DND-41 (cell line): ENCODE measurements at regions not wholly inside any gene's neighbourhood (a gene's known extent, or its start where the extent isn't known, plus 50 kb on each side); places are given as distances from the start of the nearest gene placed in this dataset.

Source experiments
- ATAC-seq: fragments of 200-7000 bp; cut with Tn5 transposase; 3 replicates; pipeline ENCODE4 v1.9.1; 2021; ENCODE audit warnings: low read depth; ENCODE audit not compliant: insufficient read depth
- DNase-seq: peaks from one replicate; pipeline ENCODE4 v3.0.0-alpha.2; 2020
- H2AFZ ChIP-seq: 2 replicates; pipeline ENCODE4 v1.6.0; 2012; ENCODE audit warnings: low read depth, low read length
- H3K27ac ChIP-seq: 2 replicates; pipeline ENCODE4 v1.5.1; 2012; ENCODE audit warnings: low read length, inconsistent platforms
- H3K27me3 ChIP-seq: fragments of 200-600 bp; sonication (generic); 2 replicates; pipeline ENCODE4 v1.6.0; 2012; ENCODE audit warnings: low read length, mild to moderate bottlenecking, inconsistent platforms; ENCODE audit not compliant: insufficient read depth, poor library complexity
- H3K36me3 ChIP-seq: 2 replicates; pipeline ENCODE4 v1.5.1; 2012; ENCODE audit warnings: low read length, inconsistent platforms; ENCODE audit not compliant: insufficient read depth
- H3K4me1 ChIP-seq: 2 replicates; pipeline ENCODE4 v1.5.1; 2012; ENCODE audit warnings: mild to moderate bottlenecking, low read length; ENCODE audit not compliant: insufficient read depth
- H3K4me2 ChIP-seq: 2 replicates; pipeline ENCODE4 v1.6.0; 2012; ENCODE audit warnings: mild to moderate bottlenecking, moderate library complexity, low read length, inconsistent platforms; ENCODE audit not compliant: insufficient read depth
- H3K4me3 ChIP-seq, 2 experiments: fragments of 200-600 bp in 1 of 2; shearing (Covaris generic) in 1 of 2; 2 replicates each; pipeline ENCODE4 v1.5.1; 2012 to 2016; ENCODE audit warnings: inconsistent platforms in 2 of 2, low read length in 2 of 2, mild to moderate bottlenecking in 2 of 2, low read depth in 1 of 2, moderate library complexity in 1 of 2
- H3K79me2 ChIP-seq: 2 replicates; pipeline ENCODE4 v1.6.0; 2012; ENCODE audit warnings: low read length, inconsistent platforms; ENCODE audit not compliant: insufficient read depth
- H3K9ac ChIP-seq: 2 replicates; pipeline ENCODE4 v1.6.0; 2012; ENCODE audit warnings: low read depth, mild to moderate bottlenecking, inconsistent platforms, low read length, moderate library complexity
- H3K9me3 ChIP-seq: 2 replicates; pipeline ENCODE4 v1.5.1; 2012; ENCODE audit warnings: low read length, moderate library complexity, mild to moderate bottlenecking, inconsistent platforms; ENCODE audit not compliant: insufficient read depth, severe bottlenecking
- H4K20me1 ChIP-seq: 2 replicates; pipeline ENCODE4 v1.6.0; 2012; ENCODE audit warnings: low read length; ENCODE audit not compliant: insufficient read depth
- CTCF ChIP-seq: IDR thresholded peaks from 2 replicates; pipeline ENCODE4 v1.5.1; 2012; ENCODE audit warnings: borderline replicate concordance, low read length, moderate library complexity, mild to moderate bottlenecking; ENCODE audit not compliant: poor library complexity, severe bottlenecking; ENCODE audit errors: extremely low read depth
- EZH2 ChIP-seq: IDR thresholded peaks from 3 replicates; pipeline ENCODE4 v1.6.1; 2012; ENCODE audit warnings: borderline replicate concordance, low read depth, mild to moderate bottlenecking, moderate library complexity, low read length, inconsistent platforms; ENCODE audit not compliant: severe bottlenecking

- ATAC-seq (no peak), DNase-seq (no peak)
- Histone ChIP-seq H3K9ac (no peak overlapping the region), H3K36me3 (no peaks in the 10 kb centered on the region), H3K4me1 (no peaks in the 10 kb centered on the region), H3K79me2 (no peaks in the 10 kb centered on the region), H3K4me3 (no peak overlapping the region), H3K27ac (no peak overlapping the region), H3K4me2 (no peak overlapping the region), H3K27me3 (no peaks in the 10 kb centered on the region), H4K20me1 (no peaks in the 10 kb centered on the region), H3K9me3 (no peaks in the 10 kb centered on the region), H2AFZ (no peak overlapping the region)
- TF ChIP-seq CTCF = no peak
- no peak for TF ChIP-seq EZH2
Measured at GRCh38 chr2:57726294-57726693, 320.3 kb upstream of the VRK2 start.

- Histone ChIP-seq H2AFZ (no peak overlapping the region), H3K27ac (no peak overlapping the region), H4K20me1 (no peaks in the 10 kb centered on the region), H3K4me1 (no peaks in the 10 kb centered on the region), H3K4me3 (no peak overlapping the region), H3K79me2 (no peaks in the 10 kb centered on the region), H3K36me3 (no peaks in the 10 kb centered on the region), H3K9ac (no peak overlapping the region), H3K4me2 (no peak overlapping the region), H3K9me3 (no peaks in the 10 kb centered on the region), H3K27me3 (no peaks in the 10 kb centered on the region)
- DNase-seq = no peak
- no peak for TF ChIP-seq CTCF
- TF ChIP-seq EZH2 = no peak
- ATAC-seq = no peak
Measured at GRCh38 chr2:57728691-57729090, 317.9 kb upstream of the VRK2 start.

- H2AFZ ChIP-seq = no peak overlapping the region
- H3K4me1 ChIP-seq = no peaks in the 10 kb centered on the region
- no peaks in the 10 kb centered on the region for H4K20me1 ChIP-seq
- no peaks in the 10 kb centered on the region for H3K27me3 ChIP-seq
- H3K9ac ChIP-seq = no peak overlapping the region
- no peak overlapping the region for H3K27ac ChIP-seq
- H3K4me3 ChIP-seq = no peak overlapping the region
- no peaks in the 10 kb centered on the region for H3K79me2 ChIP-seq
- H3K36me3 ChIP-seq = no peaks in the 10 kb centered on the region
- no peak overlapping the region for H3K4me2 ChIP-seq
- H3K9me3 ChIP-seq = no peaks in the 10 kb centered on the region
- TF ChIP-seq EZH2 = no peak
- no peak for TF ChIP-seq CTCF
- no peak for DNase-seq
- no peak for ATAC-seq
Measured at GRCh38 chr2:57733956-57734355, 312.6 kb upstream of the VRK2 start.

GRCh38 chr2:57740891-57741290, 305.7 kb upstream of the VRK2 start:
- H3K36me3 ChIP-seq = no peaks in the 10 kb centered on the region
- H3K9ac ChIP-seq = no peak overlapping the region
- H4K20me1 ChIP-seq = no peaks in the 10 kb centered on the region
- no peak overlapping the region for H3K4me2 ChIP-seq
- no peak for ATAC-seq
- no peak overlapping the region for H3K27ac ChIP-seq
- TF ChIP-seq CTCF (no peak), EZH2 (no peak)
- H2AFZ ChIP-seq = no peak overlapping the region
- no peaks in the 10 kb centered on the region for H3K79me2 ChIP-seq
- no peaks in the 10 kb centered on the region for H3K4me1 ChIP-seq
- H3K4me3 ChIP-seq = no peak overlapping the region
- H3K9me3 ChIP-seq = no peaks in the 10 kb centered on the region
- no peak for DNase-seq
- no peaks in the 10 kb centered on the region for H3K27me3 ChIP-seq
